GM23338 (cell line): ENCODE measurements at regions not wholly inside any gene's neighbourhood (a gene's known extent, or its start where the extent isn't known, plus 50 kb on each side); places are given as distances from the start of the nearest gene placed in this dataset.

Source experiments
- ATAC-seq: fragments of 200-7000 bp; cut with Tn5 transposase; 3 replicates; pipeline ENCODE4 v1.9.1; 2020
- DNase-seq: peaks from one replicate; pipeline ENCODE4 v3.0.0-alpha.2; 2015; ENCODE audit warnings: low spot score
- H2AFZ ChIP-seq: fragments of 200-600 bp; sonication (generic); 2 replicates; pipeline ENCODE4 v1.8.0; 2016; ENCODE audit warnings: antibody characterized with exemption, mild to moderate bottlenecking, moderate library complexity
- H3F3A ChIP-seq: fragments of 200-600 bp; sonication (generic); replicated peaks from 2 replicates; pipeline ENCODE4 v1.8.0; 2017; ENCODE audit warnings: antibody characterized with exemption, mixed run types, low read depth
- H3K27ac ChIP-seq: fragments of 200-600 bp; sonication (generic); 2 replicates; pipeline ENCODE4 v1.6.1; 2016; ENCODE audit warnings: low read depth
- H3K27me3 ChIP-seq: fragments of 200-600 bp; sonication (generic); 2 replicates; pipeline ENCODE4 v1.8.0; 2016; ENCODE audit warnings: mild to moderate bottlenecking, mixed run types, moderate library complexity; ENCODE audit not compliant: insufficient read depth
- H3K36me3 ChIP-seq: fragments of 200-600 bp; sonication (generic); 2 replicates; pipeline ENCODE4 v1.8.0; 2016; ENCODE audit warnings: mild to moderate bottlenecking; ENCODE audit not compliant: insufficient read depth
- H3K4me1 ChIP-seq: fragments of 200-600 bp; sonication (generic); 2 replicates; pipeline ENCODE4 v1.8.0; 2016; ENCODE audit warnings: mild to moderate bottlenecking, moderate library complexity; ENCODE audit not compliant: insufficient read depth
- H3K4me2 ChIP-seq: fragments of 200-600 bp; sonication (generic); 2 replicates; pipeline ENCODE4 v1.7.1; 2017; ENCODE audit warnings: mixed run types
- H3K4me3 ChIP-seq: fragments of 200-600 bp; sonication (generic); 2 replicates; pipeline ENCODE4 v1.6.1; 2016; ENCODE audit warnings: mixed run types
- H3K79me2 ChIP-seq: fragments of 200-600 bp; sonication (generic); replicated peaks from 2 replicates; pipeline ENCODE4 v1.8.0; 2017; ENCODE audit warnings: mild to moderate bottlenecking; ENCODE audit not compliant: insufficient read depth
- H3K9me2 ChIP-seq: fragments of 200-600 bp; sonication (generic); 2 replicates; pipeline ENCODE4 v1.8.0; 2017; ENCODE audit not compliant: insufficient read depth
- H4K20me1 ChIP-seq: fragments of 200-600 bp; sonication (generic); replicated peaks from 2 replicates; pipeline ENCODE4 v1.8.0; 2017; ENCODE audit warnings: mild to moderate bottlenecking; ENCODE audit not compliant: insufficient read depth
- H3K27ac Mint-ChIP-seq: 2 replicates; pipeline ENCODE4 v1.8.0; 2020; ENCODE audit warnings: inconsistent platforms, mild to moderate bottlenecking, moderate library complexity, mixed read lengths
- H3K27me3 Mint-ChIP-seq: 3 replicates; pipeline ENCODE4 v1.8.0; 2022; ENCODE audit warnings: low read depth, mild to moderate bottlenecking, moderate library complexity, mixed read lengths, inconsistent platforms; ENCODE audit not compliant: insufficient read depth, poor library complexity
- H3K36me3 Mint-ChIP-seq: 3 replicates; pipeline ENCODE4 v1.8.0; 2021; ENCODE audit warnings: low read depth, mild to moderate bottlenecking, inconsistent platforms, moderate library complexity, mixed read lengths
- H3K4me1 Mint-ChIP-seq: 3 replicates; pipeline ENCODE4 v1.8.0; 2020; ENCODE audit warnings: mild to moderate bottlenecking, inconsistent platforms, mixed read lengths
- H3K4me3 Mint-ChIP-seq: 3 replicates; pipeline ENCODE4 v1.8.0; 2021; ENCODE audit warnings: moderate library complexity, mild to moderate bottlenecking, inconsistent platforms, mixed read lengths
- H3K9me3 Mint-ChIP-seq: 3 replicates; pipeline ENCODE4 v1.8.0; 2020; ENCODE audit warnings: moderate library complexity, mild to moderate bottlenecking, inconsistent platforms, mixed read lengths
- CREB1 ChIP-seq: fragments of 250-450 bp; sonication (Bioruptor Pico); IDR thresholded peaks from 2 replicates; pipeline ENCODE4 v1.5.0; 2020; ENCODE audit warnings: low read depth, mild to moderate bottlenecking, moderate library complexity
- CTCF ChIP-seq, 2 experiments: fragments of 200-600 bp in 1 of 2; sonication (generic) in 1 of 2; conservative IDR thresholded peaks; 2 replicates each; pipeline versions ENCODE4 v1.5.1 to v1.6.1; 2016 to 2017; ENCODE audit warnings: antibody characterized with exemption in 2 of 2, low read depth in 2 of 2, mild to moderate bottlenecking in 2 of 2, moderate library complexity in 1 of 2
- ETS1 ChIP-seq: IDR thresholded peaks from 2 replicates; pipeline ENCODE4 v1.6.1; 2016; ENCODE audit warnings: antibody characterized with exemption
- EZH2 ChIP-seq: fragments of 200-600 bp; sonication (generic); IDR thresholded peaks from one replicate; pipeline ENCODE4 v1.8.0; 2017; ENCODE audit warnings: antibody characterized with exemption, mild to moderate bottlenecking, low read depth; ENCODE audit not compliant: unreplicated experiment
- EZH2phosphoT487 ChIP-seq: fragments of 200-600 bp; sonication (generic); IDR thresholded peaks from one replicate; pipeline ENCODE4 v1.8.1; 2018; ENCODE audit warnings: antibody characterized with exemption; ENCODE audit not compliant: unreplicated experiment
- JUNB ChIP-seq: IDR thresholded peaks from one replicate; pipeline ENCODE4 v1.6.1; 2016; ENCODE audit warnings: antibody characterized with exemption; ENCODE audit not compliant: unreplicated experiment
- NANOG ChIP-seq: IDR thresholded peaks from 2 replicates; pipeline ENCODE4 v1.6.1; 2016; ENCODE audit warnings: antibody characterized with exemption, borderline replicate concordance
- POLR2AphosphoS5 ChIP-seq: IDR thresholded peaks from 2 replicates; pipeline ENCODE4 v1.6.1; 2016; ENCODE audit warnings: antibody characterized with exemption, low read depth
- REST ChIP-seq: IDR thresholded peaks from one replicate; pipeline ENCODE4 v1.6.1; 2018; ENCODE audit warnings: antibody characterized with exemption; ENCODE audit not compliant: unreplicated experiment
- STAT1 ChIP-seq: IDR thresholded peaks from one replicate; pipeline ENCODE4 v1.6.1; 2016; ENCODE audit warnings: antibody characterized with exemption; ENCODE audit not compliant: unreplicated experiment
- ZNF114 ChIP-seq: fragments of 250-450 bp; sonication (Bioruptor Pico); IDR thresholded peaks from 2 replicates; pipeline ENCODE4 v1.5.0; 2020; ENCODE audit warnings: mild to moderate bottlenecking, moderate library complexity
- ZNF331 ChIP-seq: fragments of 250-450 bp; sonication (Bioruptor Pico); IDR thresholded peaks from 2 replicates; pipeline ENCODE4 v1.5.0; 2020; ENCODE audit warnings: low read depth, mild to moderate bottlenecking, moderate library complexity
- TF ChIP-seq, protein P1 (sequence below): fragments of 250-450 bp; sonication (Bioruptor Pico); IDR thresholded peaks from 2 replicates; pipeline ENCODE4 v1.5.0; 2020; ENCODE audit warnings: mild to moderate bottlenecking, moderate library complexity

- no peak overlapping the region for H2AFZ ChIP-seq
- H4K20me1 ChIP-seq: no peaks in the 10 kb centered on the region
- no peaks in the 10 kb centered on the region for H3K4me1 ChIP-seq
- Mint-ChIP-seq H3K4me1 (no peaks in the 10 kb centered on the region), H3K27me3 (no peaks in the 10 kb centered on the region), H3K36me3 (no peaks in the 10 kb centered on the region; the same call in 2 of the 3 replicates), H3K9me3 (no peaks in the 10 kb centered on the region), H3K27ac (no peak overlapping the region), H3K4me3 (no peak overlapping the region)
- no peaks in the 10 kb centered on the region for H3F3A ChIP-seq
- H3K4me2 ChIP-seq: no peak overlapping the region
- no peaks in the 10 kb centered on the region for H3K79me2 ChIP-seq
- TF ChIP-seq JUNB: no peak
- TF ChIP-seq, protein P1, sequence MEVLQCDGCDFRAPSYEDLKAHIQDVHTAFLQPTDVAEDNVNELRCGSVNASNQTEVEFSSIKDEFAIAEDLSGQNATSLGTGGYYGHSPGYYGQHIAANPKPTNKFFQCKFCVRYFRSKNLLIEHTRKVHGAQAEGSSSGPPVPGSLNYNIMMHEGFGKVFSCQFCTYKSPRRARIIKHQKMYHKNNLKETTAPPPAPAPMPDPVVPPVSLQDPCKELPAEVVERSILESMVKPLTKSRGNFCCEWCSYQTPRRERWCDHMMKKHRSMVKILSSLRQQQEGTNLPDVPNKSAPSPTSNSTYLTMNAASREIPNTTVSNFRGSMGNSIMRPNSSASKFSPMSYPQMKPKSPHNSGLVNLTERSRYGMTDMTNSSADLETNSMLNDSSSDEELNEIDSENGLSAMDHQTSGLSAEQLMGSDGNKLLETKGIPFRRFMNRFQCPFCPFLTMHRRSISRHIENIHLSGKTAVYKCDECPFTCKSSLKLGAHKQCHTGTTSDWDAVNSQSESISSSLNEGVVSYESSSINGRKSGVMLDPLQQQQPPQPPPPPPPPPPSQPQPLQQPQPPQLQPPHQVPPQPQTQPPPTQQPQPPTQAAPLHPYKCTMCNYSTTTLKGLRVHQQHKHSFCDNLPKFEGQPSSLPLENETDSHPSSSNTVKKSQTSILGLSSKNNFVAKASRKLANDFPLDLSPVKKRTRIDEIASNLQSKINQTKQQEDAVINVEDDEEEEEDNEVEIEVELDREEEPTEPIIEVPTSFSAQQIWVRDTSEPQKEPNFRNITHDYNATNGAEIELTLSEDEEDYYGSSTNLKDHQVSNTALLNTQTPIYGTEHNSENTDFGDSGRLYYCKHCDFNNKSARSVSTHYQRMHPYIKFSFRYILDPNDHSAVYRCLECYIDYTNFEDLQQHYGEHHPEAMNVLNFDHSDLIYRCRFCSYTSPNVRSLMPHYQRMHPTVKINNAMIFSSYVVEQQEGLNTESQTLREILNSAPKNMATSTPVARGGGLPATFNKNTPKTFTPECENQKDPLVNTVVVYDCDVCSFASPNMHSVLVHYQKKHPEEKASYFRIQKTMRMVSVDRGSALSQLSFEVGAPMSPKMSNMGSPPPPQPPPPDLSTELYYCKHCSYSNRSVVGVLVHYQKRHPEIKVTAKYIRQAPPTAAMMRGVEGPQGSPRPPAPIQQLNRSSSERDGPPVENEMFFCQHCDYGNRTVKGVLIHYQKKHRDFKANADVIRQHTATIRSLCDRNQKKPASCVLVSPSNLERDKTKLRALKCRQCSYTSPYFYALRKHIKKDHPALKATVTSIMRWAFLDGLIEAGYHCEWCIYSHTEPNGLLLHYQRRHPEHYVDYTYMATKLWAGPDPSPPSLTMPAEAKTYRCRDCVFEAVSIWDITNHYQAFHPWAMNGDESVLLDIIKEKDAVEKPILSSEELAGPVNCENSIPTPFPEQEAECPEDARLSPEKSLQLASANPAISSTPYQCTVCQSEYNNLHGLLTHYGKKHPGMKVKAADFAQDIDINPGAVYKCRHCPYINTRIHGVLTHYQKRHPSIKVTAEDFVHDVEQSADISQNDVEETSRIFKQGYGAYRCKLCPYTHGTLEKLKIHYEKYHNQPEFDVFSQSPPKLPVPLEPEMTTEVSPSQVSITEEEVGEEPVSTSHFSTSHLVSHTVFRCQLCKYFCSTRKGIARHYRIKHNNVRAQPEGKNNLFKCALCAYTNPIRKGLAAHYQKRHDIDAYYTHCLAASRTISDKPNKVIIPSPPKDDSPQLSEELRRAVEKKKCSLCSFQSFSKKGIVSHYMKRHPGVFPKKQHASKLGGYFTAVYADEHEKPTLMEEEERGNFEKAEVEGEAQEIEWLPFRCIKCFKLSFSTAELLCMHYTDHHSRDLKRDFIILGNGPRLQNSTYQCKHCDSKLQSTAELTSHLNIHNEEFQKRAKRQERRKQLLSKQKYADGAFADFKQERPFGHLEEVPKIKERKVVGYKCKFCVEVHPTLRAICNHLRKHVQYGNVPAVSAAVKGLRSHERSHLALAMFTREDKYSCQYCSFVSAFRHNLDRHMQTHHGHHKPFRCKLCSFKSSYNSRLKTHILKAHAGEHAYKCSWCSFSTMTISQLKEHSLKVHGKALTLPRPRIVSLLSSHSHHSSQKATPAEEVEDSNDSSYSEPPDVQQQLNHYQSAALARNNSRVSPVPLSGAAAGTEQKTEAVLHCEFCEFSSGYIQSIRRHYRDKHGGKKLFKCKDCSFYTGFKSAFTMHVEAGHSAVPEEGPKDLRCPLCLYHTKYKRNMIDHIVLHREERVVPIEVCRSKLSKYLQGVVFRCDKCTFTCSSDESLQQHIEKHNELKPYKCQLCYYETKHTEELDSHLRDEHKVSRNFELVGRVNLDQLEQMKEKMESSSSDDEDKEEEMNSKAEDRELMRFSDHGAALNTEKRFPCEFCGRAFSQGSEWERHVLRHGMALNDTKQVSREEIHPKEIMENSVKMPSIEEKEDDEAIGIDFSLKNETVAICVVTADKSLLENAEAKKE (CRISPR knock-in tag): no peak
- TF ChIP-seq NANOG: no peak
- no peak for TF ChIP-seq POLR2AphosphoS5
- TF ChIP-seq CREB1: no peak
- no peak for TF ChIP-seq CTCF (conservative IDR thresholded peaks at IDR 0.05; ENCODE audit: low read depth in 2 of 2)
- no peak for TF ChIP-seq EZH2
- TF ChIP-seq ZNF331 (CRISPR knock-in tag): no peak
- TF ChIP-seq REST: no peak
- TF ChIP-seq ZNF114 (CRISPR knock-in tag): no peak
- no peak for TF ChIP-seq ETS1
- no peak for TF ChIP-seq STAT1
- TF ChIP-seq EZH2phosphoT487: no peak
- no peak for ATAC-seq
- H3K9me2 ChIP-seq: no peaks in the 10 kb centered on the region
- no peaks in the 10 kb centered on the region for H3K27me3 ChIP-seq
- H3K4me3 ChIP-seq: no peak overlapping the region
- H3K27ac ChIP-seq: no peak overlapping the region
- no peak for DNase-seq
- H3K36me3 ChIP-seq: no peaks in the 10 kb centered on the region
These were observed 529.7 kb downstream of the DSC3 start for GRCh38 chr18:30512872-30513271.
